HepG2 (cell line): ENCODE measurements at regions not wholly inside any gene's neighbourhood (a gene's known extent, or its start where the extent isn't known, plus 50 kb on each side); places are given as distances from the start of the nearest gene placed in this dataset.

ENCODE experiments used
- AKNA ChIP-seq: sonication (generic); formaldehyde crosslinking; IDR thresholded peaks from 2 replicates; pipeline ENCODE4 v1.4.0; 2020; ENCODE audit warnings: missing genetic modification reagents, borderline replicate concordance
- BCL6 ChIP-seq: IDR thresholded peaks from 2 replicates; pipeline ENCODE4 v1.6.1; 2016; ENCODE audit warnings: missing genetic modification reagents, missing compliant biosample characterization
- FOSL2 ChIP-seq: sonication (generic); formaldehyde crosslinking; IDR thresholded peaks from 2 replicates; pipeline ENCODE4 v1.4.0; 2020; ENCODE audit warnings: missing genetic modification reagents
- HNRNPUL1 ChIP-seq: fragments of 200-400 bp; formaldehyde crosslinking; IDR thresholded peaks from 2 replicates; pipeline ENCODE4 v1.6.1; 2017; ENCODE audit warnings: low read depth, mild to moderate bottlenecking, low read length, moderate library complexity
- KLF6 ChIP-seq: IDR thresholded peaks from 2 replicates; pipeline ENCODE4 v1.8.0; 2016; ENCODE audit warnings: missing biosample characterization, missing genetic modification reagents
- NCOA2 ChIP-seq: sonication (generic); formaldehyde crosslinking; IDR thresholded peaks from 2 replicates; pipeline ENCODE4 v1.8.0; 2022; ENCODE audit warnings: inconsistent platforms
- NONO ChIP-seq, 2 experiments: fragments of 450-650 bp in 1 of 2; sonication (generic) in 1 of 2; formaldehyde crosslinking in 1 of 2; IDR thresholded peaks in 1 of 2; conservative IDR thresholded peaks in 1 of 2; 2 replicates each; pipeline versions ENCODE4 v1.6.1 to v1.8.0; 2017 to 2022; ENCODE audit warnings: mild to moderate bottlenecking in 1 of 2, missing genetic modification reagents in 1 of 2, moderate library complexity in 1 of 2
- PRPF4 ChIP-seq: fragments of 200-400 bp; formaldehyde crosslinking; IDR thresholded peaks from 2 replicates; pipeline ENCODE4 v1.6.1; 2016; ENCODE audit warnings: low read length, low read depth; ENCODE audit not compliant: poor library complexity, severe bottlenecking
- RARA ChIP-seq: IDR thresholded peaks from 2 replicates; pipeline ENCODE4 v1.6.1; 2016; ENCODE audit warnings: missing genetic modification reagents, missing compliant biosample characterization
- REL ChIP-seq: sonication (generic); formaldehyde crosslinking; conservative IDR thresholded peaks from 2 replicates; pipeline ENCODE4 v1.8.0; 2022; ENCODE audit warnings: mild to moderate bottlenecking, missing genetic modification reagents, moderate library complexity
- RFX5 ChIP-seq: IDR thresholded peaks from 2 replicates; pipeline ENCODE4 v1.6.1; 2011; ENCODE audit warnings: low read depth, low read length, improper control_type of control experiment
- ZBTB20 ChIP-seq: sonication (generic); formaldehyde crosslinking; IDR thresholded peaks from 2 replicates; pipeline ENCODE4 v1.8.1; 2023; ENCODE audit warnings: missing genetic modification reagents, low read depth, mild to moderate bottlenecking, borderline replicate concordance
- ZBTB43 ChIP-seq: sonication (generic); formaldehyde crosslinking; conservative IDR thresholded peaks from 2 replicates; pipeline ENCODE4 v1.4.0; 2020; ENCODE audit warnings: missing genetic modification reagents
- ZBTB8A ChIP-seq: sonication (generic); formaldehyde crosslinking; IDR thresholded peaks from 2 replicates; pipeline ENCODE4 v1.4.0; 2020; ENCODE audit warnings: mild to moderate bottlenecking, low read depth, missing genetic modification reagents, borderline replicate concordance
- ZNF260 ChIP-seq: sonication (generic); formaldehyde crosslinking; IDR thresholded peaks from 2 replicates; pipeline ENCODE4 v1.4.0; 2020; ENCODE audit warnings: missing genetic modification reagents, low read depth, mild to moderate bottlenecking, borderline replicate concordance
- ZNF468 ChIP-seq: sonication (generic); formaldehyde crosslinking; IDR thresholded peaks from 2 replicates; pipeline ENCODE4 v1.8.0; 2022; ENCODE audit warnings: mild to moderate bottlenecking, moderate library complexity, missing genetic modification reagents
- TF ChIP-seq, protein P1 (sequence below): fragments of 450-650 bp; IDR thresholded peaks from 2 replicates; pipeline ENCODE4 v1.6.1; 2016
- TF ChIP-seq, protein P2 (sequence below): sonication (generic); formaldehyde crosslinking; conservative IDR thresholded peaks from 2 replicates; pipeline ENCODE4 v1.4.0; 2020; ENCODE audit warnings: mild to moderate bottlenecking, missing genetic modification reagents, moderate library complexity

- TF ChIP-seq AKNA (no peak), ZNF468 (no peak), NCOA2 (CRISPR knock-in tag) (no peak), HNRNPUL1 (no peak), PRPF4 (no peak), ZNF260 (no peak), BCL6 (peak; percentile 52; the same call in 1 of the 2 replicates), RARA (CRISPR knock-in tag) (peak; percentile 40; the same call in 1 of the 2 replicates), FOSL2 (CRISPR knock-in tag) (peak; percentile 84), ZBTB20 (CRISPR knock-in tag) (no peak), KLF6 (CRISPR knock-in tag) (no peak), NONO (IDR thresholded peaks at IDR 0.05) (no peak), NONO (CRISPR knock-in tag; conservative IDR thresholded peaks at IDR 0.05) (no peak), REL (no peak), RFX5 (peak; percentile 50; the same call in 1 of the 2 replicates), ZBTB8A (no peak), ZBTB43 (CRISPR knock-in tag) (no peak)
- TF ChIP-seq, protein P1, sequence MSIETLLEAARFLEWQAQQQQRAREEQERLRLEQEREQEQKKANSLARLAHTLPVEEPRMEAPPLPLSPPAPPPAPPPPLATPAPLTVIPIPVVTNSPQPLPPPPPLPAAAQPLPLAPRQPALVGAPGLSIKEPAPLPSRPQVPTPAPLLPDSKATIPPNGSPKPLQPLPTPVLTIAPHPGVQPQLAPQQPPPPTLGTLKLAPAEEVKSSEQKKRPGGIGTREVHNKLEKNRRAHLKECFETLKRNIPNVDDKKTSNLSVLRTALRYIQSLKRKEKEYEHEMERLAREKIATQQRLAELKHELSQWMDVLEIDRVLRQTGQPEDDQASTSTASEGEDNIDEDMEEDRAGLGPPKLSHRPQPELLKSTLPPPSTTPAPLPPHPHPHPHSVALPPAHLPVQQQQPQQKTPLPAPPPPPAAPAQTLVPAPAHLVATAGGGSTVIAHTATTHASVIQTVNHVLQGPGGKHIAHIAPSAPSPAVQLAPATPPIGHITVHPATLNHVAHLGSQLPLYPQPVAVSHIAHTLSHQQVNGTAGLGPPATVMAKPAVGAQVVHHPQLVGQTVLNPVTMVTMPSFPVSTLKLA, result no peak
- TF ChIP-seq, protein P2, sequence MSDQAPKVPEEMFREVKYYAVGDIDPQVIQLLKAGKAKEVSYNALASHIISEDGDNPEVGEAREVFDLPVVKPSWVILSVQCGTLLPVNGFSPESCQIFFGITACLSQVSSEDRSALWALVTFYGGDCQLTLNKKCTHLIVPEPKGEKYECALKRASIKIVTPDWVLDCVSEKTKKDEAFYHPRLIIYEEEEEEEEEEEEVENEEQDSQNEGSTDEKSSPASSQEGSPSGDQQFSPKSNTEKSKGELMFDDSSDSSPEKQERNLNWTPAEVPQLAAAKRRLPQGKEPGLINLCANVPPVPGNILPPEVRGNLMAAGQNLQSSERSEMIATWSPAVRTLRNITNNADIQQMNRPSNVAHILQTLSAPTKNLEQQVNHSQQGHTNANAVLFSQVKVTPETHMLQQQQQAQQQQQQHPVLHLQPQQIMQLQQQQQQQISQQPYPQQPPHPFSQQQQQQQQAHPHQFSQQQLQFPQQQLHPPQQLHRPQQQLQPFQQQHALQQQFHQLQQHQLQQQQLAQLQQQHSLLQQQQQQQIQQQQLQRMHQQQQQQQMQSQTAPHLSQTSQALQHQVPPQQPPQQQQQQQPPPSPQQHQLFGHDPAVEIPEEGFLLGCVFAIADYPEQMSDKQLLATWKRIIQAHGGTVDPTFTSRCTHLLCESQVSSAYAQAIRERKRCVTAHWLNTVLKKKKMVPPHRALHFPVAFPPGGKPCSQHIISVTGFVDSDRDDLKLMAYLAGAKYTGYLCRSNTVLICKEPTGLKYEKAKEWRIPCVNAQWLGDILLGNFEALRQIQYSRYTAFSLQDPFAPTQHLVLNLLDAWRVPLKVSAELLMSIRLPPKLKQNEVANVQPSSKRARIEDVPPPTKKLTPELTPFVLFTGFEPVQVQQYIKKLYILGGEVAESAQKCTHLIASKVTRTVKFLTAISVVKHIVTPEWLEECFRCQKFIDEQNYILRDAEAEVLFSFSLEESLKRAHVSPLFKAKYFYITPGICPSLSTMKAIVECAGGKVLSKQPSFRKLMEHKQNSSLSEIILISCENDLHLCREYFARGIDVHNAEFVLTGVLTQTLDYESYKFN, result no peak
Observed at GRCh38 chr3:72482589-72483321, 365.5 kb downstream of the SHQ1 start (continued).
